T47D (cell line): ENCODE measurements at regions not wholly inside any gene's neighbourhood (a gene's known extent, or its start where the extent isn't known, plus 50 kb on each side); places are given as distances from the start of the nearest gene placed in this dataset.

Experiments used
- DNase-seq, 2 experiments: peaks; one replicate each; pipeline versions ENCODE4 v3.0.0 to v3.0.0-alpha.2; 2011 to 2012; ENCODE audit warnings: low read depth in 1 of 2, low spot score in 1 of 2
- JUND ChIP-seq: IDR thresholded peaks from 2 replicates; pipeline ENCODE4 v1.6.1; 2012; ENCODE audit warnings: low read depth
- in situ Hi-C: cut with HindIII; loops from 2 replicates; pipeline ENCODE4 v1.10.0; 2016; ENCODE audit warnings: low sequenced_read_pairs, low pct_unique_long_range_greater_than_20kb

DNA sequence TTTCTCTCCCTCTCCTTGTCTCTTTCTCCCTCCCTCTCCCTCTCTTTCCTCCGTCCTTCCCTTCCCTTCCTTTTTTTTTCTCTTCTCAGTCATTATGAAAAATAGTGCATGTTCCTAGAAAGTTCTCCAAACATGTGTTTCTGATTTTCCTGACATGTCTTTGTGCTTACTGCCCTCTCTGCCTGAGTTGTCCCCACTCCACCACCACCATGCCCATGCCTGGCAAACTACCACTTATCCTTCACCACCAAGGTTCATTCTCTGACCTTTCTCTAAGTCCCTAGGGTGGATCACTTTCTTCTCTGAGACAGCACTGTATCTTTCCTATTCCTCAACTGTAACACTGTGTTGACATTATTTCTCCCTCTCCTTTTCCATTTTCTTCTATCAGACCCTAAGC is 98.2 kb downstream of the LACC1 start:
- no peak for TF ChIP-seq JUND
- no peak for DNase-seq
- in situ Hi-C loops = no loop called here

DNA sequence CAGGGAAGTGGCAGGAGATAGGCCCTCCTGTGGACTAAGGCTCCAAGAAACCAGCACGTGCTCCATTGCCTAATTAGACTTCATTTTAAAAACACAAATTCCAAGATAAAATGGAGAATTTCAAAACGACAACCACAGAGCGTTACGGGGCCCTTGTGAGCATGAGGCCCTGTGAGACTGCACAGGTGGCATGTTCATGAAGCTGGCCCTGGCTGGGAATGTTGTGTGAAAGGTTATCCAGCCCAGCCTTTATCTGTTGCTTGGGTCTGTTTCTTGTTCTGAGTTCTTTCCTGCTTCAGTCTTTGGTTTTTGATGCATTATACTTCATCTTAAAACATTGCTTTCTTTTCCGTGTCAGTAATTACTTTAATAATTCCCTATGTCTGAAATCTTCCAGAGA is 99.0 kb downstream of the LACC1 start:
- no peak for TF ChIP-seq JUND

DNA sequence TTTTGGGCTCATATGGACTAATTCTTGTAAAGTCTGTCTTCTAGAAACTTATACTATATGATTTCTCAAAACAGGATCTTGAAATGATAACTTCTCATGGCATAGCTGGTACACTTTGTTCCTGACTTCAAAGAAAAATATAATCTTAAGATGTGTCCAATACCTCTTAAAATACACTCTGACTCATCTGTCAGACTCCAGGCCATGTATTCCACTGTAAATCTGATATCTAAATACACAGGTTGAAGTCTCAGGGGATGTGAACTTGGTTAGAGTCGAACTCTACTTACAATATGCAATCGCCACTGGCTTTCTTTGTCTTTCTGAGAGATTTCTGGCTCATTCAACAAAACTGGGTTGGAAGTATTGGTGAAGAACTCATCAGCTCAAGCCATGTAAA is 99.8 kb downstream of the LACC1 start:
- no peak for DNase-seq
- in situ Hi-C loops = no loop called here
- no peak for TF ChIP-seq JUND

More for the DNA sequence above, 99.0 kb downstream of the LACC1 start:
- in situ Hi-C loops = no loop called here
- no peak for DNase-seq

DNA sequence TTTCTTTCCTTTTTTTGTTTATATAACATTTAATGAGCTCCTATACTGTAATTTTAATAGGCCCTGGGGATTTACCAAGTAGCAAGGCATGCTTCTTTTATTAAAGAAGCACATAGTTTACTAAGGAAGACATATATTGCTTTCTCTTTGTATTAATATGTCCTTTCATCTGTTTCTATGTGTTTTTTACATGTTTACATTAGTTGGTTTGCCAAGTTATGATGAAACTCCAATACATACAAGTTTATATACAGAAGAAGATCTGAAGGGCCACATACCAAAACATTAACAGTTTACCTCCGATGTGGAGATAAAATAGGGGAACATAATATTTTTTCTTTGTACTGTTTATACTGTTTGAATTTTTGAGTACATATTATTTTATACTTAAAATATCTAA is 100.9 kb downstream of the LACC1 start:
- in situ Hi-C loops = no loop called here
- DNase-seq = no peak
- TF ChIP-seq JUND = no peak

DNA sequence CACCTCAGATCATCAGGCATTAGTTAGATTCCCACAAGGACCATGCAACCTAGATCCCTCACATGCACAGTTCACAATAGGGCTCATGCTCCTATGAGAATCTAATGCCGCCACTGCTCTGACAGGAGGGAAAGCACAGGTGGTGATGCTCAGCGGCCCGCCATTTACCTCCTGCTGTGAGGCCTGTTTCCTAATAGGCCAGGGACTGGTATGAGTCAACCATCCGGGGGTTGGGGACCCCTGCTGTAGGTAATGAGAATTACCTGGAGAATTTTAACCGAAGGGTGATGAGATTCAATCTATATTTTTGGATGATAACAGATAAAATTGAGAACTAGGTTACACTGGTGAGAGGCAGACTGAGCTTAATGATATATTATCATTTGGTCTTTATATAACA is 101.4 kb downstream of the LACC1 start:
- no peak for DNase-seq
- in situ Hi-C loops = no loop called here
- TF ChIP-seq JUND = no peak

DNA sequence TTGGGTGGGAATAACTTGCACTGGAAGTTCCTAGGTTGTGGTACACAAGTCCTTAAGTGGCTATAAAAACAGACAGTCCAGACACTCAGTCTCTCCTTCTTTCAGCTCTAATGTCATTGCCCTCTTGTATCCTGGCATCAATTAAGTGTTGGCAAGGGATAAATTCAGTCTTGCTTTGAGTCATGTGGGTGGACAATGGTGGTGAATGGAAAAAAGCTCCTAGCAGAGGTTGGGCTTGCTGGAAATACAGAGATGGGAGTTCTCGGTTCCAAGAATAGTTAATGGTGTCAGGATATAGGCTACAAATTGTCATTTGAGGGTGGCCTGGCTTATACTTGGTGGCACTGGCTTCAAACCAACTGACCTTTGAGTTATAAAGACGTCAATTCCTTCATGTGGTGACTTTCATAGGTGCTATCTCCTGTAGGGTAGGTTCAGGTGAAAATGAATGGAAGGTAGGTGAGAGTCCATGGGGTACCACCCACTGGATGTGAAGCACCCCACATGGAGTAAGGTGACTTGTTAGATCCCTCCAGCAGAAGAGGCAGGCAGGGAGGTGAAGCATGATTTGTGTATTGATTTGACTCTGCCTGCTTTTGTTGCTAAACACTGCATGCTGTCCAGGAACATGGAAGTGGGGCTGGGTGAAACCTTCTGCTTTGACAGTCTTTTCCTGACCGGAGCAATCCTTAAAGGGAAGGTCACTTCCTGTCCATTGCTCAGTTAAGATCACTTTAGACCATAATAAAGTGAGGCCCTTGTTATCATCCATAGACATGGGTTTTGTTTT is 102.0 kb downstream of the LACC1 start:
- DNase-seq = no peak
- TF ChIP-seq JUND = no peak
- in situ Hi-C loops = no loop called here

DNA sequence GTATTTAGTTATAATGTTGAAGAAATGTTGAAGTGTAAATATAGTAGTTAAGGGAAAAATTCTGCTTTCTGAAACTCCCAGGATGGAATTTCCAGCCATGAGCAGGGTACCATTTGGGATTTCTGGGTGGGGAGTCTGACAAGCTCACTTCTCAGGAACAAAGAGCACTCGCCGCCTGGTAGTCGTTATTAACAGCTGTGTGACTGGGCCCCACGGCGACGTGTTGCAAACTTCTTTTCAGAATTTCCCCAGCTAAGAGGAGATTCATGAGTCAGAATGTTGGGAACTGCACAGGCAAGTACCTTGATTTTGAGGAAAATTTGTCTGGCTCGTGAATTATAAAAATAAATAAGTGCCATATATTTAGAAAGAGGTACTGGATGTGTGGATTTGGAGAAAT is 103.7 kb downstream of the LACC1 start:
- in situ Hi-C loops = no loop called here
- no peak for DNase-seq
- no peak for TF ChIP-seq JUND

DNA sequence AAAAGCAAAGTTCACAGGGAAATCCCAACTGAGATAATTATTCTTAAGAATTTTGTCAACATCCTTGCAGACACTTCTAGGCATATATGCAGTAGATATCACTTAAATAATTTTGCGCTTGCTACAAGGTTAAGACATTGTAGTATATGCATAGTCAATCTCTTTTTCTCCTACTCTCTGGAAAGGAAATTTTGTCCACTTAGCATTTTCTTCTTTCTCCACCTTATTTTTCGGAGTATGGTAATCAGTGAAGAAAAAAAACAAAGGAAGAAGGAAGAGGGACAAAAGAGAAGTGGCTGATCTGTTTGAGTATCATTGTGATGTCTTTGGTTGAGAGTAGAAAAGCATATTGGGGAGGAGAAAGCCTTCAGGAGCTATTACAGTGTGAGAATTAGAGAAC is 104.6 kb downstream of the LACC1 start:
- in situ Hi-C loops = no loop called here
- no peak for TF ChIP-seq JUND
- DNase-seq = no peak

DNA sequence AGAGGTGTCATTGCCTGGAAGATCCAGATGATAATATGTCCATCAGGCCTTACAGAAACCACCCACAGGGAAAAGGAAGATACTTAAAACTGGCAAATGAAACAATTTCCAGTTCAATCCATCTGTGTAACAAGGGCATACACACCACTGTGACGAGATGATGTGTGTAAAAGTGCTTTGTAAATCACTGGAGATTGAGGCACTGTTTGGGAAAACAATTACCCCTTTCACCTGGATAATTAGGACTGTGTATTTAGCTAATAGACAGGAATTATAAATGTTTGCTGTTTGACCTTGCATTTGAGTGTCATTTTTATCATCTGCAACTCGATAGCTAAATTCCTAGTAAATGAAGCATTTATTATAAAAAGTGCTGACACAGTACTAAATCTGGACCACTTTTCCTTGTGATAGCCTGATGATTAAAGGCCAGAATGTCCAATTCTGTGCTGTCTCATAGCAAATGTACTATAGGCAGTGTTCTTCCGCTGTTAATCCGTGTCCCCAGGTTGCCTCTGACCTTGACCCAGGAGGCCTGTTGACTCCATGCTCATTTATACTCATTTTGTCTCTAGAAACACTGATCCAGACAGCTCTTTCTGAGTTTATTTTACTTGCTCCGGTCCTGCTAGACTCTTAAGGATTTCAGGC is 105.8 kb downstream of the LACC1 start:
- in situ Hi-C loops = no loop called here
- DNase-seq = no peak
- TF ChIP-seq JUND = no peak

DNA sequence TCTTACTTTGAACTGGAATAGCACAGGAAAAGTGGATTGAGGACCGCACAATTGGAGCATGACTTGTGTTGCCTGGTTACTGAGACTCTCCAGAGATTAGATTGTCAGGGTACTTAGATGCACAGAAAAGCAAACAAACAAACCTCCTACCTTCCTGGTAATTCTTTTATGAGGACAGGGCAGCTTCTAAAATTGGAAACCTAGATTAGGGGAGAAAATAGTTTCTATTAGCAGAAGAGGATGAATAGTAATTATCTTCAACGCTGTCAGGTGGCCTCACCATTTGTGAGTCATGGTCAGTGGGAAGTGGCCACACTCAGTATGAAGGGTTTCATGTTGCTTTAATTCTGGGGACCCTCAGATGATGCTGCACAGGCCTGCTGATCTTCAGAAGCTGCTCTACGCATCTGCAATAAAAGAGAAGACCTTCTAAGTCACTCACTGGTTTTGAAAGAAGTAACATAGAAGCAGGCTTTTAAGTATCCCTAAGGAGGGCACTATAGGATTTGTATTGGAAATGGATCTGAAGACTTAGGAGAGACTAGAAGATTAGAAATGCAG is 106.8 kb downstream of the LACC1 start:
- in situ Hi-C loops = no loop called here
- DNase-seq = no peak
- no peak for TF ChIP-seq JUND

DNA sequence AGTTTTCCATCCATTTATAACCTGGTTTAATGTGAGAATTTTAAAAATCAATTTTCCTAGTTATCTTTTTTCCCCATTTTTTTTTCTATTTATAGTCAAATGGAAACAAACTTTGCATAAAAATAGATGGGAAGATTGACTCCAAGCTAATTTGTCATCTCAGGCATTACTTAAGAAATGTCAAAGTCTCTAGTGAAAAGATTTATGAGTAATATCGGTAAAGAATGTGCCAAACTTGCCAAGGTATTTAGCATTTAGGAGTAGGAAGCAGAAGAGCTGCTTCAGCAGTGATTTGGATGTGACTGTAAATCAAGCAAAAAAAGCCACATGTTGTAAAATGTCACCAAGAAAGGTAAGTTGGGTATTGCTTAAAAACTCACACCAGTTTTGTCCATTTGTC is 108.6 kb downstream of the LACC1 start:
- in situ Hi-C loops = no loop called here
- DNase-seq = no peak
- no peak for TF ChIP-seq JUND

DNA sequence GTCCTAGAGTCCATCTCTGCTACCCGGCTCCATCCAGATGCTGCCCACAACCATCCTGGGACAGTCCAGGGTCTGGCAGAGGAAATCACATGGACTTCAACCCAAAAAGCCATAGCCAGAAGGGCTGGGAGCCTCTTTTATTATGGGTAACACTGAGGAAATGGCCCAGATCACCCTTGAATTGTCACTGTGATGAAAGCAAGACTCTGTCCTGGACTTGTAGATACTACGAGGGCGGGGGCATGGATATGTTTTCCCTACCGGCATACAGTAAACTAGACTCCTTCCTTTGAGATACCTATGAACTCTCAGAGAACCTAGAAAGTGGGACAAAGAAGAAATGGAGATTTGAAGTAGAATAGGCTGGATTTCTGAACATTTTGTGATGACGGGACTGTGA is 110.3 kb downstream of the LACC1 start:
- TF ChIP-seq JUND = no peak
- DNase-seq = no peak
- in situ Hi-C loops = no loop called here

DNA sequence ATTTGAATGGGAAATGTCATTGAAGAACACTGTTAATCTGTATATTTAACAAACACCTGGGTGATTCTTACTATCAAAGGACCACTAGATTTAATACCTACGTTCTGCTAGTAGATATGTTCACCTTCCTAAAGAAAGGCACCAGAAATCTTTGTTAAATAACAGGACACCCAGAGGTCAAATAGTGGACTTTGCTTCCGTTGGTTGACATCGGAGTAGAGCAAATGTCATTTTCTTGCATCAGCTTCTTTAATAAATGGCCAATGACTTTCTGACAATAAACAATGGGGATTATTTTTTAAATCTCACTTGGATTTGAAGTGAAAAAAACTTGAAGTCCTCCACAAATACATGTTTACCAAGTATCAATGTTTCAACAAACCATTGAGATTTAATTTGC is 111.1 kb downstream of the LACC1 start:
- no peak for DNase-seq
- no peak for TF ChIP-seq JUND
- in situ Hi-C loops = no loop called here
